Suprapubic skin (tissue), 4 donors: ENCODE measurements at regions not wholly inside any gene's neighbourhood (a gene's known extent, or its start where the extent isn't known, plus 50 kb on each side); places are given as distances from the start of the nearest gene placed in this dataset.

ENCODE experiments used
- EP300 ChIP-seq: sonication (generic); formaldehyde crosslinking; IDR thresholded peaks from one replicate; pipeline ENCODE4 v1.6.1; 2017; ENCODE audit warnings: antibody characterized with exemption
- POLR2A ChIP-seq, 2 donors: fragments of 450-650 bp; IDR thresholded peaks; one replicate each; pipeline ENCODE4 v1.6.1; 2017; ENCODE audit warnings: antibody characterized with exemption in 2 of 2, mild to moderate bottlenecking in 2 of 2, moderate library complexity in 2 of 2
- POLR2AphosphoS5 ChIP-seq, 3 donors: sonication (generic); formaldehyde crosslinking; IDR thresholded peaks; one replicate each; pipeline ENCODE4 v1.6.1; 2017; ENCODE audit warnings: antibody characterized with exemption in 3 of 3
- TF ChIP-seq, protein P1 (sequence below), 2 donors: fragments of 200-600 bp in 1 of 2; fragments of 450-650 bp in 1 of 2; sonication (generic) in 1 of 2; IDR thresholded peaks; one replicate each; pipeline ENCODE4 v1.5.1; 2016 to 2019; ENCODE audit warnings: antibody characterized with exemption in 2 of 2, mild to moderate bottlenecking in 1 of 2, moderate library complexity in 1 of 2

DNA sequence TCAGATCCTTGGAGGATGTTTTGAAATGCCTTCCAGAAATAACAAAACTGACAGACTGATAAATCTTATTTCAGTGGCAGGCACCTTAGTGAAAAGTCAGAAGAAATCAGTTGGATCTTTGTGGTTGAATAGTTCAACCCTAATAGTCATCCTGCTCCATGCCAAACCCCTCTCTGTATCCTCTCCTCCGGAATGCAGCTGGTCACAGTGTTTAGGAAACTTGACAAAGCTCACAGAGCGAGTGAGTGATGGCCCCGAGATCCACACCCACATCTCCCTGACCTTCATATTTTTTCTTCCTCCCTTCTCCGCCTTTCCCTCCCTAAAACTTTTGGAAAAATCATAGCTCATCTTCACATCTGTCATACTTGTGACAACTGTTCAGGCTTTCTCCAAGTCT is 464.8 kb upstream of the CDH4 start:
- TF ChIP-seq, protein P1, sequence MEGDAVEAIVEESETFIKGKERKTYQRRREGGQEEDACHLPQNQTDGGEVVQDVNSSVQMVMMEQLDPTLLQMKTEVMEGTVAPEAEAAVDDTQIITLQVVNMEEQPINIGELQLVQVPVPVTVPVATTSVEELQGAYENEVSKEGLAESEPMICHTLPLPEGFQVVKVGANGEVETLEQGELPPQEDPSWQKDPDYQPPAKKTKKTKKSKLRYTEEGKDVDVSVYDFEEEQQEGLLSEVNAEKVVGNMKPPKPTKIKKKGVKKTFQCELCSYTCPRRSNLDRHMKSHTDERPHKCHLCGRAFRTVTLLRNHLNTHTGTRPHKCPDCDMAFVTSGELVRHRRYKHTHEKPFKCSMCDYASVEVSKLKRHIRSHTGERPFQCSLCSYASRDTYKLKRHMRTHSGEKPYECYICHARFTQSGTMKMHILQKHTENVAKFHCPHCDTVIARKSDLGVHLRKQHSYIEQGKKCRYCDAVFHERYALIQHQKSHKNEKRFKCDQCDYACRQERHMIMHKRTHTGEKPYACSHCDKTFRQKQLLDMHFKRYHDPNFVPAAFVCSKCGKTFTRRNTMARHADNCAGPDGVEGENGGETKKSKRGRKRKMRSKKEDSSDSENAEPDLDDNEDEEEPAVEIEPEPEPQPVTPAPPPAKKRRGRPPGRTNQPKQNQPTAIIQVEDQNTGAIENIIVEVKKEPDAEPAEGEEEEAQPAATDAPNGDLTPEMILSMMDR (IDR thresholded peaks at IDR 0.05): no peak
- TF ChIP-seq EP300: no peak
- no peak for TF ChIP-seq POLR2A (IDR thresholded peaks at IDR 0.05)
- no peak for TF ChIP-seq POLR2AphosphoS5 (IDR thresholded peaks at IDR 0.05)
